GM19238 (cell line): ENCODE measurements at regions not wholly inside any gene's neighbourhood (a gene's known extent, or its start where the extent isn't known, plus 50 kb on each side); places are given as distances from the start of the nearest gene placed in this dataset.
"Not testable (repeated sequence)": the region's sequence is repeated elsewhere in the genome, so short reads cannot be mapped to it uniquely, and the experiment has no call there.

Source experiments
- DNase-seq: peaks from one replicate; pipeline ENCODE4 v3.0.0; 2011; ENCODE audit warnings: low spot score; ENCODE audit not compliant: insufficient read length

- DNase-seq = no peak
Measured at GRCh38 chr10:131577786-131578471, 266.4 kb upstream of the TCERG1L start.

- no peak for DNase-seq
Measured at GRCh38 chr10:131578472-131578970, 267.0 kb upstream of the TCERG1L start.

- DNase-seq = no peak
Measured at GRCh38 chr10:131579251-131580071, 267.9 kb upstream of the TCERG1L start.

GRCh38 chr10:131580076-131580652 lies 268.6 kb upstream of the TCERG1L start:
- DNase-seq = no peak

GRCh38 chr10:131580674-131581073 lies 269.2 kb upstream of the TCERG1L start:
- no peak for DNase-seq

GRCh38 chr10:131581547-131581946 lies 270.0 kb upstream of the TCERG1L start:
- not testable (repeated sequence) for DNase-seq

- no peak for DNase-seq
Measured at GRCh38 chr10:131584287-131584686, 272.8 kb upstream of the TCERG1L start.

GRCh38 chr10:131585761-131586160 lies 274.2 kb upstream of the TCERG1L start:
- DNase-seq = no peak

- DNase-seq = no peak
Measured at GRCh38 chr10:131586958-131587357, 275.4 kb upstream of the TCERG1L start.

GRCh38 chr10:131587976-131588680 lies 276.6 kb upstream of the TCERG1L start:
- no peak for DNase-seq

GRCh38 chr10:131588704-131589220 lies 277.2 kb upstream of the TCERG1L start:
- DNase-seq = no peak

- DNase-seq = no peak
Measured at GRCh38 chr10:131590567-131590966, 279.0 kb upstream of the TCERG1L start.

GRCh38 chr10:131591936-131592335 lies 280.4 kb upstream of the TCERG1L start:
- DNase-seq = no peak

- no peak for DNase-seq
Measured at GRCh38 chr10:131609176-131609575, 291.6 kb upstream of the PPP2R2D start.

- no peak for DNase-seq
Measured at GRCh38 chr10:131615150-131615549, 285.7 kb upstream of the PPP2R2D start.

GRCh38 chr10:131616040-131616439 lies 284.8 kb upstream of the PPP2R2D start:
- DNase-seq = no peak

- no peak for DNase-seq
Measured at GRCh38 chr10:131617113-131617858, 283.5 kb upstream of the PPP2R2D start.

GRCh38 chr10:131618587-131619267 lies 282.1 kb upstream of the PPP2R2D start:
- no peak for DNase-seq

GRCh38 chr10:131620314-131620713 lies 280.5 kb upstream of the PPP2R2D start:
- DNase-seq = no peak

- DNase-seq = no peak
Measured at GRCh38 chr10:131620904-131621303, 279.9 kb upstream of the PPP2R2D start.
